GM12878 (cell line): ENCODE measurements at regions not wholly inside any gene's neighbourhood (a gene's known extent, or its start where the extent isn't known, plus 50 kb on each side); places are given as distances from the start of the nearest gene placed in this dataset.

Source experiments
- ATAC-seq: fragments of 200-7000 bp; cut with Tn5 transposase; 3 replicates; pipeline ENCODE4 v1.9.1; 2020; ENCODE audit warnings: mild to moderate bottlenecking, moderate library complexity
- BruUV-seq: library from RNA; stranded (reverse); fragments of 400-500 nt; replicated peaks from 2 replicates; lab custom pipeline; 2021; lab: Mats Ljungman, UMichigan
- CTCF ChIA-PET: fragments of 300-600 bp; sonication (Branson Sonifier 250); formaldehyde crosslinking; extraction: SDS; loops from one replicate; lab custom pipeline; 2021; ENCODE audit warnings: inconsistent platforms; lab: Yijun Ruan, JAX
- POLR2A ChIA-PET: fragments of 350-600 bp; formaldehyde crosslinking; extraction: SDS; loops from one replicate; lab custom pipeline; 2021; ENCODE audit warnings: inconsistent platforms; lab: Charles Lee
- RAD21 ChIA-PET: fragments of 300-600 bp; sonication (Branson Sonifier 250); formaldehyde crosslinking; loops from one replicate; lab custom pipeline; 2023; ENCODE audit warnings: antibody characterized with exemption; ENCODE audit not compliant: unreplicated experiment; lab: Charles Lee
- SMC1A ChIA-PET: fragments of 300-600 bp; sonication (Branson Sonifier 250); formaldehyde crosslinking; loops from one replicate; lab custom pipeline; 2023; ENCODE audit not compliant: unreplicated experiment, uncharacterized antibody; lab: Charles Lee
- DNase-seq: peaks from one replicate; pipeline ENCODE4 v3.0.0-alpha.2; 2011; ENCODE audit warnings: low read depth, low spot score
- FAIRE-seq: peaks from 3 replicates; lab custom pipeline; 2011; peaks lifted over from hg19 to GRCh38; lab: Jason Lieb, UNC
- H2AFZ ChIP-seq: 2 replicates; pipeline ENCODE4 v1.6.0; 2011; ENCODE audit warnings: low read depth, low read length, control low read depth; ENCODE audit not compliant: control insufficient read depth
- H3K27ac ChIP-seq: 2 replicates; pipeline ENCODE4 v1.5.1; 2011; ENCODE audit warnings: control low read depth; ENCODE audit not compliant: control insufficient read depth, insufficient read depth
- H3K27me3 ChIP-seq, 2 experiments: replicated peaks in 1 of 2; 2 replicates each; pipeline versions ENCODE4 v1.6.0 to v1.6.1; 2011; ENCODE audit warnings: low read length in 1 of 2; ENCODE audit not compliant: control insufficient read depth in 2 of 2, insufficient read depth in 2 of 2
- H3K36me3 ChIP-seq, 2 experiments: 2 replicates each; pipeline ENCODE4 v1.5.1; 2011; ENCODE audit warnings: low read length in 1 of 2; ENCODE audit not compliant: control insufficient read depth in 2 of 2, insufficient read depth in 2 of 2
- H3K4me1 ChIP-seq: 2 replicates; pipeline ENCODE4 v1.6.1; 2011; ENCODE audit warnings: mild to moderate bottlenecking, low read length, moderate library complexity, mixed read lengths; ENCODE audit not compliant: control insufficient read depth, insufficient read depth
- H3K4me2 ChIP-seq: 2 replicates; pipeline ENCODE4 v1.6.0; 2011; ENCODE audit warnings: control low read depth; ENCODE audit not compliant: control insufficient read depth, insufficient read depth
- H3K4me3 ChIP-seq: fragments of 200-600 bp; sonication (generic); 2 replicates; pipeline ENCODE4 v1.5.1; 2016
- H3K79me2 ChIP-seq: 2 replicates; pipeline ENCODE4 v1.6.0; 2011; ENCODE audit warnings: low read length; ENCODE audit not compliant: control insufficient read depth, insufficient read depth
- H3K9ac ChIP-seq: 2 replicates; pipeline ENCODE4 v1.8.0; 2011; ENCODE audit warnings: low read length, control low read depth, mixed read lengths; ENCODE audit not compliant: control insufficient read depth, insufficient read depth
- H3K9me3 ChIP-seq: replicated peaks from 3 replicates; pipeline ENCODE4 v1.5.1; 2011; ENCODE audit warnings: mild to moderate bottlenecking, low read length; ENCODE audit not compliant: control insufficient read depth, insufficient read depth
- H4K20me1 ChIP-seq: 2 replicates; pipeline ENCODE4 v1.6.0; 2011; ENCODE audit not compliant: control insufficient read depth, insufficient read depth
- BCL11A ChIP-seq: IDR thresholded peaks from 2 replicates; pipeline ENCODE4 v1.6.1; 2011; ENCODE audit warnings: low read depth, low read length
- BHLHE40 ChIP-seq, 2 experiments: fragments of 450-650 bp in 1 of 2; IDR thresholded peaks; 2 replicates each; pipeline ENCODE4 v1.6.1; 2011 to 2017; ENCODE audit warnings: low read depth in 2 of 2, borderline replicate concordance in 1 of 2, improper control_type of control experiment in 1 of 2, low read length in 1 of 2, mild to moderate bottlenecking in 1 of 2
- DPF2 ChIP-seq: fragments of 450-650 bp; IDR thresholded peaks from 2 replicates; pipeline ENCODE4 v1.6.1; 2017; ENCODE audit warnings: mild to moderate bottlenecking
- EP300 ChIP-seq, 2 experiments: fragments of 150-350 bp in 1 of 2; IDR thresholded peaks; 2 replicates each; pipeline ENCODE4 v1.6.1; 2011 to 2012; ENCODE audit warnings: low read depth in 2 of 2, low read length in 2 of 2, borderline replicate concordance in 1 of 2, improper control_type of control experiment in 1 of 2, inconsistent platforms in 1 of 2; ENCODE audit not compliant: control insufficient read depth in 1 of 2
- MEF2B ChIP-seq: fragments of 450-650 bp; IDR thresholded peaks from 2 replicates; pipeline ENCODE4 v1.6.1; 2018; ENCODE audit warnings: mild to moderate bottlenecking, moderate library complexity; ENCODE audit not compliant: partially characterized antibody, poor library complexity, severe bottlenecking
- MTA2 ChIP-seq: fragments of 450-650 bp; IDR thresholded peaks from 2 replicates; pipeline ENCODE4 v1.6.1; 2016; ENCODE audit warnings: low read depth, mild to moderate bottlenecking, moderate library complexity
- NFXL1 ChIP-seq: fragments of 450-650 bp; IDR thresholded peaks from 2 replicates; pipeline ENCODE4 v1.6.1; 2017; ENCODE audit warnings: antibody characterized with exemption, mild to moderate bottlenecking, borderline replicate concordance
- SPI1 ChIP-seq: IDR thresholded peaks from 2 replicates; pipeline ENCODE4 v1.6.1; 2011; ENCODE audit warnings: low read depth, mild to moderate bottlenecking, low read length, moderate library complexity, borderline replicate concordance; ENCODE audit not compliant: insufficient read depth
- WGBS: methylation state at CpG from one replicate; pipeline ENCODE4 v1.1.6; 2016; ENCODE audit warnings: low lambda C conversion rate; ENCODE audit not compliant: insufficient replicate concordance, insufficient coverage; ENCODE audit errors: missing lambda C conversion rate; 5-methylcytosine and 5-hydroxymethylcytosine counted together
- in situ Hi-C: fragments of 300-500 bp; cut with MboI; formaldehyde crosslinking; loops from 9 replicates; pipeline ENCODE4 v1.14.3; 2018; ENCODE audit warnings: mixed read lengths
- intact Hi-C: fragments of 100-400 bp; cut with micrococcal nuclease; formaldehyde crosslinking; loops from one replicate; pipeline ENCODE4 v1.14.2; 2022; ENCODE audit not compliant: unreplicated experiment

DNA sequence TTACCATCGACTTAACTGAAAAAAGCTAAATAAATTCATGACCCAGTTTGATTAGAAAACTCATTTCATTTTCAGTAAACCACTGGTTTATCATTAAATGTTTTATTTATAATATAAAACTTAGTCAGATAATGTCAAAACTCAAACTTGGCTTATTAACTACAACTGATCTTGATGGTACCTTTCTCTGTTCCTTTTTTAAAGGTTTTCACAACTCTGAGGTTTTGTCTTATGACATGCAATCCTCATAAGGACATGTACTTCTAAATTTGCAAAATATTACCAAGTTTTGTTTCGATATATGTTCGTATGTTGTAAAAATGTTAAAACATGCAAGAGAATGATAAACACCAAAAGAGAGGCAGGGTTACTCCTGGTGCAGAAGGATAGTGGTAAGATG lies 82.5 kb upstream of the PDE10A start:
- Histone ChIP-seq H3K4me3 (no peak overlapping the region), H3K36me3 (no peaks in the 10 kb centered on the region), H3K79me2 (no peaks in the 10 kb centered on the region), H3K9me3 (no peaks in the 10 kb centered on the region), H2AFZ (no peak overlapping the region), H4K20me1 (no peaks in the 10 kb centered on the region), H3K9ac (no peak overlapping the region), H3K27me3 (no peaks in the 10 kb centered on the region), H3K27ac (no peak overlapping the region), H3K4me1 (no peaks in the 10 kb centered on the region), H3K4me2 (no peak overlapping the region)
- peak; percentile 82 for TF ChIP-seq MTA2
- TF ChIP-seq BHLHE40 (IDR thresholded peaks at IDR 0.05; ENCODE audit: borderline replicate concordance in 1 of 2, low read depth in 2 of 2, low read length in 1 of 2) = no peak
- peak; percentile 33 for TF ChIP-seq MEF2B
- TF ChIP-seq EP300 (IDR thresholded peaks at IDR 0.05; ENCODE audit: borderline replicate concordance in 1 of 2, control insufficient read depth in 1 of 2, low read depth in 2 of 2, low read length in 2 of 2) = peak; percentile 34 to 61; a peak in 2 of 4 replicates
- TF ChIP-seq SPI1 = peak; percentile 68; the same call in 1 of the 2 replicates
- TF ChIP-seq BCL11A = peak; percentile 21; the same call in 1 of the 2 replicates
- TF ChIP-seq DPF2 = 0 out of 2 replicates have a peak, but pooled peaks have one; percentile 19
- TF ChIP-seq NFXL1 = no peak
- ChIA-PET POLR2A (interaction anchor here (0.6 kb wide), 1 partner anchor 449 kb away, joined by 5 read pairs; no protein-coding TSS in a partner anchor), RAD21 (interaction anchor here (2.2 kb wide), 1 partner anchor 16 kb away, joined by 5 read pairs; no protein-coding TSS in a partner anchor), CTCF (interaction anchor here (1.4 to 1.8 kb wide), 2 partner anchors 10 to 16 kb away, joined by 4 to 9 read pairs; no protein-coding TSS in a partner anchor), SMC1A (interaction anchor here (0.9 to 1.8 kb wide), 7 partner anchors 13 to 87 kb away, joined by 3 to 12 read pairs (median 3); no protein-coding TSS in a partner anchor)
- WGBS = 22% methylated on average over 3 of the region's 3 CpGs
- ATAC-seq (peak; percentile 78), FAIRE-seq (no peak), DNase-seq (no peak)
- intact Hi-C loops (no loop called here), in situ Hi-C loops (no loop called here)
- no TSS peak for BruUV-seq
